ENCODE measurements at regions not wholly inside any gene's neighbourhood (a gene's known extent, or its start where the extent isn't known, plus 50 kb on each side); places are given as distances from the start of the nearest gene placed in this dataset.

- H3K4me1 Mint-ChIP-seq, result no peaks in the 10 kb centered on the region
- ATAC-seq (ENCODE audit: low read depth), result no peak
Observed at GRCh38 chr6:74091794-74092157, 395.8 kb downstream of the CD109 start.

GRCh38 chr6:74091136-74091793, 395.3 kb downstream of the CD109 start:
- H3K27me3 ChIP-seq (replicated peaks in 1 of 4; ENCODE audit: control extremely low read depth in 1 of 4, control insufficient read depth in 3 of 4, insufficient read depth in 4 of 4, low read length in 3 of 4), result no peaks in the 10 kb centered on the region
- H3K4me2 ChIP-seq (replicated peaks; ENCODE audit: low read depth, low read length, poor library complexity, severe bottlenecking), result no peak overlapping the region
- peak; percentile 74 for TF ChIP-seq CTCF (IDR thresholded peaks at IDR 0.05)
- TF ChIP-seq EZH2 (IDR thresholded peaks at IDR 0.05; ENCODE audit: borderline replicate concordance, insufficient read depth, low read depth, low read length, poor library complexity, severe bottlenecking), result no peak
- Mint-ChIP-seq H3K27ac (no peak overlapping the region), H3K9me3 (ENCODE audit: insufficient read depth) (no peaks in the 10 kb centered on the region), H3K4me1 (no peaks in the 10 kb centered on the region), H3K4me3 (no peak overlapping the region), H3K27me3 (no peaks in the 10 kb centered on the region)
- no peak overlapping the region for H2AFZ ChIP-seq (ENCODE audit: insufficient read depth, low read depth, low read length, poor library complexity, severe bottlenecking)
- POLR2A ChIA-PET, result no interaction called here
- no peaks in the 10 kb centered on the region for H3K79me2 ChIP-seq (ENCODE audit: control insufficient read depth, insufficient read depth, low read length)
- DNase-seq, result peak; percentile 12
- no peaks in the 10 kb centered on the region for H3K36me3 ChIP-seq (replicated peaks in 1 of 2; ENCODE audit: control extremely low read depth in 1 of 2, control insufficient read depth in 1 of 2, extremely low read depth in 1 of 2, insufficient read depth in 2 of 2, low read length in 1 of 2)
- no peaks in the 10 kb centered on the region for H4K20me1 ChIP-seq (ENCODE audit: control insufficient read depth, insufficient read depth, low read length, poor library complexity, severe bottlenecking)
- H3K4me3 ChIP-seq (ENCODE audit: control extremely low read depth in 1 of 5, extremely low read depth in 1 of 5, insufficient read depth in 1 of 5, low read depth in 2 of 5, low read length in 4 of 5), result no peak overlapping the region
- H3K27ac ChIP-seq (ENCODE audit: low read length in 2 of 2), result no peak overlapping the region
- WGBS (ENCODE audit: insufficient coverage), result 91% methylated on average over 4 of the region's 8 CpGs
- H3K4me1 ChIP-seq (ENCODE audit: control insufficient read depth in 2 of 2, insufficient read depth in 2 of 2, low read length in 2 of 2), result no peaks in the 10 kb centered on the region
- intact Hi-C loops (cut with micrococcal nuclease), result no loop called here
- CTCF ChIA-PET, result interaction anchor here (2.7 kb wide), 1 partner anchor 1119 kb away, joined by 31 read pairs; no protein-coding TSS in a partner anchor
- H3K9ac ChIP-seq (ENCODE audit: low read length), result no peak overlapping the region
- H3K9me3 ChIP-seq (ENCODE audit: control extremely low read depth in 1 of 3, control insufficient read depth in 2 of 3, insufficient read depth in 1 of 3, low read length in 2 of 3), result no peaks in the 10 kb centered on the region
- ATAC-seq (ENCODE audit: low read depth), result no peak

More at GRCh38 chr6:74091794-74092157, 395.8 kb downstream of the CD109 start:
- DNase-seq, result no peak
- WGBS (ENCODE audit: insufficient coverage), result no CpG with 5 or more reads among the region's 5 CpGs
- H3K27ac ChIP-seq (ENCODE audit: low read length in 2 of 2), result no peak overlapping the region
- no peaks in the 10 kb centered on the region for H3K9me3 ChIP-seq (ENCODE audit: control extremely low read depth in 1 of 3, control insufficient read depth in 2 of 3, insufficient read depth in 1 of 3, low read length in 2 of 3)
- ChIA-PET CTCF (interaction anchor here (2.7 kb wide), 1 partner anchor 1118 kb away, joined by 31 read pairs; no protein-coding TSS in a partner anchor), POLR2A (no interaction called here)
- H3K4me3 Mint-ChIP-seq, result no peak overlapping the region
- no peaks in the 10 kb centered on the region for H3K27me3 Mint-ChIP-seq
- no peaks in the 10 kb centered on the region for H3K27me3 ChIP-seq (replicated peaks in 1 of 4; ENCODE audit: control extremely low read depth in 1 of 4, control insufficient read depth in 3 of 4, insufficient read depth in 4 of 4, low read length in 3 of 4)
- TF ChIP-seq EZH2 (IDR thresholded peaks at IDR 0.05; ENCODE audit: borderline replicate concordance, insufficient read depth, low read depth, low read length, poor library complexity, severe bottlenecking) (no peak), CTCF (IDR thresholded peaks at IDR 0.05) (no peak)
- H3K9ac ChIP-seq (ENCODE audit: low read length), result no peak overlapping the region
- H3K36me3 ChIP-seq (replicated peaks in 1 of 2; ENCODE audit: control extremely low read depth in 1 of 2, control insufficient read depth in 1 of 2, extremely low read depth in 1 of 2, insufficient read depth in 2 of 2, low read length in 1 of 2), result no peaks in the 10 kb centered on the region
- H3K79me2 ChIP-seq (ENCODE audit: control insufficient read depth, insufficient read depth, low read length), result no peaks in the 10 kb centered on the region
- H3K4me3 ChIP-seq (ENCODE audit: control extremely low read depth in 1 of 5, extremely low read depth in 1 of 5, insufficient read depth in 1 of 5, low read depth in 2 of 5, low read length in 4 of 5), result no peak overlapping the region
- no peak overlapping the region for H3K4me2 ChIP-seq (replicated peaks; ENCODE audit: low read depth, low read length, poor library complexity, severe bottlenecking)
- no peaks in the 10 kb centered on the region for H3K4me1 ChIP-seq (ENCODE audit: control insufficient read depth in 2 of 2, insufficient read depth in 2 of 2, low read length in 2 of 2)
- no peaks in the 10 kb centered on the region for H3K9me3 Mint-ChIP-seq (ENCODE audit: insufficient read depth)
- H3K27ac Mint-ChIP-seq, result no peak overlapping the region
- H4K20me1 ChIP-seq (ENCODE audit: control insufficient read depth, insufficient read depth, low read length, poor library complexity, severe bottlenecking), result no peaks in the 10 kb centered on the region
- no peak overlapping the region for H2AFZ ChIP-seq (ENCODE audit: insufficient read depth, low read depth, low read length, poor library complexity, severe bottlenecking)
- intact Hi-C loops (cut with micrococcal nuclease), result no loop called here
